Adrenal gland (tissue), 5 donors: ENCODE measurements at regions not wholly inside any gene's neighbourhood (a gene's known extent, or its start where the extent isn't known, plus 50 kb on each side); places are given as distances from the start of the nearest gene placed in this dataset.

ENCODE experiments used
- POLR2A ChIP-seq, 2 donors: fragments of 450-650 bp; IDR thresholded peaks; one replicate each; pipeline ENCODE4 v1.6.1; 2017; ENCODE audit warnings: antibody characterized with exemption in 2 of 2, mild to moderate bottlenecking in 2 of 2, moderate library complexity in 1 of 2
- TF ChIP-seq, protein P1 (sequence below), 6 experiments: fragments of 450-650 bp in 4 of 6; fragments of 200-600 bp in 2 of 6; sonication (generic) in 1 of 6; IDR thresholded peaks; 1 replicate in 5 of 6; 2 replicates in 1 of 6; pipeline versions ENCODE4 v1.5.1 to v1.8.0; 2016 to 2021; ENCODE audit warnings: antibody characterized with exemption in 6 of 6, mild to moderate bottlenecking in 2 of 6, moderate library complexity in 1 of 6
- donor health status: DM: no; HTN: no; CAD: no.

DNA sequence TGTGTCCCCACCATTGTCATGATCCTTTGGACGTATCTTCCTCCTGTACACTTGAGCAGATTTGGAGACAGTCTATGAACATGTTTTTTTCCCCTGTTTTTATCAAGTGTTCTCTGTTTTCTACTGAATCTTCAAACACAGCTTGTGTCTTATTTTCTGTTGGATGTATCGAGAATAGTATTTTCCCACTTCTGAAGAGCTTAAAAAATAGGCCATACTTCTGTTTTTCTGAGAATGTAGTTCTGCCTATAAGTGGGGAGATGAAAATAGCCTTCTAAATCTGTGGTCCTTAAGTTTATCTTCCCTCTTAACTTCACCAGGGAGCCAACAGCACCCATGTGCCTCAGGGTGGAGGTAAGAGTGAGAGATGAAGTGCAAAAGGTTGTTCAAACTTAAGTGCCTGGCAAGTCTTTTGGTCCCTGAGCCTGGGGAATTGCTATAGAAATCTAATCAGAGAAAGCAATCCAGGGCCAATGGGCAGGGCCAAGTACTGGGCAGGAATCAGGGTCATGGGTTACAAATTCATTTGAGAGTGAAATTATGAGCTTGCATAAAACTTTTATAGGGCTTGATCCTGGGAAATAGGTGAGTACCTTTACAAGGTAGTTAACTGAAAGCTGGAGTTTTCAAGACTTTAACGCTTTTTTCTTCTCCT lies 58.9 kb downstream of the ARF6 start:
- TF ChIP-seq, protein P1, sequence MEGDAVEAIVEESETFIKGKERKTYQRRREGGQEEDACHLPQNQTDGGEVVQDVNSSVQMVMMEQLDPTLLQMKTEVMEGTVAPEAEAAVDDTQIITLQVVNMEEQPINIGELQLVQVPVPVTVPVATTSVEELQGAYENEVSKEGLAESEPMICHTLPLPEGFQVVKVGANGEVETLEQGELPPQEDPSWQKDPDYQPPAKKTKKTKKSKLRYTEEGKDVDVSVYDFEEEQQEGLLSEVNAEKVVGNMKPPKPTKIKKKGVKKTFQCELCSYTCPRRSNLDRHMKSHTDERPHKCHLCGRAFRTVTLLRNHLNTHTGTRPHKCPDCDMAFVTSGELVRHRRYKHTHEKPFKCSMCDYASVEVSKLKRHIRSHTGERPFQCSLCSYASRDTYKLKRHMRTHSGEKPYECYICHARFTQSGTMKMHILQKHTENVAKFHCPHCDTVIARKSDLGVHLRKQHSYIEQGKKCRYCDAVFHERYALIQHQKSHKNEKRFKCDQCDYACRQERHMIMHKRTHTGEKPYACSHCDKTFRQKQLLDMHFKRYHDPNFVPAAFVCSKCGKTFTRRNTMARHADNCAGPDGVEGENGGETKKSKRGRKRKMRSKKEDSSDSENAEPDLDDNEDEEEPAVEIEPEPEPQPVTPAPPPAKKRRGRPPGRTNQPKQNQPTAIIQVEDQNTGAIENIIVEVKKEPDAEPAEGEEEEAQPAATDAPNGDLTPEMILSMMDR (IDR thresholded peaks at IDR 0.05) = no peak
- no peak for TF ChIP-seq POLR2A (IDR thresholded peaks at IDR 0.05)
